ENCODE measurements at regions not wholly inside any gene's neighbourhood (a gene's known extent, or its start where the extent isn't known, plus 50 kb on each side); places are given as distances from the start of the nearest gene placed in this dataset.

DNA sequence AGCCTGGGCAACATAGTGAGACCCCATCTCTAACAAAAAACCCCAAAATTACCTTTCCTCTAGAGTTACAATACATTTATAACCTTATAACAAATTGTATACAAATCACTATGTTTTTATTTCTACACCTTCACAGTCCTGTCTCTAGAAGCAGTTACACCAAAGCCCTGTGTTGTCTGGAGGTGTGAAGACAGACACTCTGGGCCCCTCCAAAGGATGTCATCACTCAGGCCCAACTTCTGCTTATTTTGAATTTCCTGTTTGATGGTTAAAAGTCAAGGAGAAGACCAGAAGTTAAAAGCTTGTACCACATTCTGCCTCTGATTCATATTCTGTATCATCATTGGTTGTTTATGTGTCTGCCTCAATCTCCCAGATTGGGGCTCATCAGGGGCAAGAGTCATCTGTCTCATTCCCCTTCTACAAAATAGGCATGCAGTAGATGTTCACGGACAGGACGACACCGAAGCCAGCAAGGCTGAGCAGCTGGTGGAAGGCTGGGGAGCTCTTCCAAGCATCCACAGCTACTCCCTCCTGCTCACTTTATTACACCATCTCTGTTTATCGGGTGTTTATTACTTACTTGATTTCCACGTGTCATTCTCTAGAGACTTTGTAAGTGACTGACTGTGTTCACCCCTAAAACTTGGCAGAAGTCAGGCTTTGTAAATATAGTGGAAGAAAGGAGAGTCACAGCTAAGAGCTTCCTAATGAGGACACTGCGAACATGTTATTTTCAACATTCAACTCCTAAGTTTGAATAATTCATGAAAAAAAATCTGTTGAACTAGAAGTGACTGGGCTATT lies 136.8 kb upstream of the ANKRD28 start:
- no peak for TF ChIP-seq EZH2 (IDR thresholded peaks at IDR 0.05; ENCODE audit: insufficient read depth, poor library complexity, severe bottlenecking)
- TF ChIP-seq EZH2phosphoT487 (IDR thresholded peaks at IDR 0.05; ENCODE audit: insufficient read depth, low read depth): no peak

Data from GM23248 (cell line).